ENCODE measurements at regions not wholly inside any gene's neighbourhood (a gene's known extent, or its start where the extent isn't known, plus 50 kb on each side); places are given as distances from the start of the nearest gene placed in this dataset.
"Not testable (repeated sequence)": the region's sequence is repeated elsewhere in the genome, so short reads cannot be mapped to it uniquely, and the experiment has no call there.

- DNase-seq (ENCODE audit: low read depth in 1 of 2, low spot score in 1 of 2), result no peak
Observed at GRCh38 chr1:234907208-234907939, 221.3 kb downstream of the TOMM20 start.

DNA sequence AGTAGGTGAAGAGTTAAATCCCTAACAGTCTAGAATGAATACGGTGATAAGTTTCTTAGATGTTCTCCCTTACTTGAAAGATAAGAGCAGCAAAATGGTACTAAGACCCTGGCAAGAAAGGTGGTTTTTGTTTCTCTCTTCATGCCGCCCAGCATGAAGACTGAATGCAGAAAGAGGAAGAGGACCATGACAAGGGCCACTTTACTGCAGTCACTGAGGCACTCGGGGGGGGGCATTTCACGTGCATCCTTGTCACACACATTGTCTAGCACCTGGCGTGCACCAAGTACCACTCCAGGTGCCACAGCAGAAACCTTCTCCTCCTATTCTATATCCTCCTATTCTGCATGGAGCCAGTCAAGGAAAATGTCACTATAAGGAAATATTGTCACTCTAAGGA lies 222.0 kb downstream of the TOMM20 start:
- DNase-seq (ENCODE audit: low read depth in 1 of 2, low spot score in 1 of 2), result no peak

GRCh38 chr1:234902774-234903547 lies 225.7 kb downstream of the TOMM20 start:
- DNase-seq (ENCODE audit: low read depth in 1 of 2, low spot score in 1 of 2), result no peak

DNA sequence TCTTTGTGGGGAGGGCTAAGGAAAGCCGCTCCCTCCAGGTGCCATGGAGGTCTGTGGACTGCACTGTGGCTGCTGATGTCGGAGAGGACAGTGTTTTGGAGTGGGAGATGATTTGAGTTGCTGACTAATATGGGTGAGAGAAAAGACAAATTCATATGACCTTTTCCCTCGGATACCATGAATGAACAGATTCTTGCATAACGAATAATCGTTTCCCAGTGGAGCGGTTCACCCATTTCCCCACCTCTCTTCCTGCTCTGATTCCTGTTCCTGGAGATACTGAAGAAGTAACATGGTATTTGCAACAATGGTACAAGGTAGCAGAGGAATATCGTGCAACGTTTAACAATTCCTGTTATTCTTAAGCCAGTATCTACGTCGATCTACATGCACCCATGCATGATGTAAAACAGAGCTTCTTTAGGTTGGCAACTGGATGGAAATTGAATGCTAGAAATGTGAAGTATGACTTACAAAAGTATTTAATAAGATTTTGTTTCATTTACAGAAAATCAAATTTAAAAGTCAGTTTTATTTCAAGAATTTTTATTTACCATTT lies 227.1 kb downstream of the TOMM20 start:
- DNase-seq (ENCODE audit: low read depth in 1 of 2, low spot score in 1 of 2), result no peak

DNA sequence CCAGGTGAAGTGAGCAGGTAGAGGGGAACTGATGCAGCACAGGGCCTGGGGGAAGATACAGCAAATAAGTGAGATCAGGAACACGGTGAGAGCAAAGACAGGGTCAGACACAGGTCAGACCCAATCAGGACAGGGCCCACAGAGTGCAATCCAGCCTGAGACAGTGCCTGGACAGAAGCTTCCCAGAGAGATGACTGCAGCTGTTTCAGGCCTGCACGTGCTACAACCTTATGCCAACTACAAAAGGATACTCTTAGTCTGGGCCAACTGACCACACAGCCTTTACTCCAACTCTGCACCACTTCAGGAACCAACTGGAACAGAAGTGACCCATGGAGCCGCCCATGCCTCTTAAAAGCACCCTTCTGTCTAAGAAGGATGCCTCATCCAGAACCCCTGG lies 228.0 kb downstream of the TOMM20 start:
- DNase-seq (ENCODE audit: low read depth in 1 of 2, low spot score in 1 of 2), result no peak

- no peak for DNase-seq (ENCODE audit: low read depth in 1 of 2, low spot score in 1 of 2)
Observed at GRCh38 chr1:234899730-234900072, 228.9 kb downstream of the TOMM20 start.

- no peak for DNase-seq (ENCODE audit: low read depth in 1 of 2, low spot score in 1 of 2)
Observed at GRCh38 chr1:234899041-234899729, 229.5 kb downstream of the TOMM20 start.

- DNase-seq (ENCODE audit: low read depth in 1 of 2, low spot score in 1 of 2), result no peak
Observed at GRCh38 chr1:234898455-234899033, 230.1 kb downstream of the TOMM20 start.

- no peak for DNase-seq (ENCODE audit: low read depth in 1 of 2, low spot score in 1 of 2)
Observed at GRCh38 chr1:234897754-234898454, 230.7 kb downstream of the TOMM20 start.

- no peak for DNase-seq (ENCODE audit: low read depth in 1 of 2, low spot score in 1 of 2)
Observed at GRCh38 chr1:234897390-234897749, 231.3 kb downstream of the TOMM20 start.

GRCh38 chr1:234896477-234897389 lies 231.9 kb downstream of the TOMM20 start:
- DNase-seq (ENCODE audit: low read depth in 1 of 2, low spot score in 1 of 2), result no peak

GRCh38 chr1:234893725-234894630 lies 234.7 kb downstream of the TOMM20 start:
- DNase-seq (ENCODE audit: low read depth in 1 of 2, low spot score in 1 of 2), result no peak

GRCh38 chr1:234893359-234893724 lies 235.3 kb downstream of the TOMM20 start:
- DNase-seq (ENCODE audit: low read depth in 1 of 2, low spot score in 1 of 2), result no peak

- DNase-seq (ENCODE audit: low read depth in 1 of 2, low spot score in 1 of 2), result no peak
Observed at GRCh38 chr1:234892642-234893041, 236.0 kb downstream of the TOMM20 start.

DNA sequence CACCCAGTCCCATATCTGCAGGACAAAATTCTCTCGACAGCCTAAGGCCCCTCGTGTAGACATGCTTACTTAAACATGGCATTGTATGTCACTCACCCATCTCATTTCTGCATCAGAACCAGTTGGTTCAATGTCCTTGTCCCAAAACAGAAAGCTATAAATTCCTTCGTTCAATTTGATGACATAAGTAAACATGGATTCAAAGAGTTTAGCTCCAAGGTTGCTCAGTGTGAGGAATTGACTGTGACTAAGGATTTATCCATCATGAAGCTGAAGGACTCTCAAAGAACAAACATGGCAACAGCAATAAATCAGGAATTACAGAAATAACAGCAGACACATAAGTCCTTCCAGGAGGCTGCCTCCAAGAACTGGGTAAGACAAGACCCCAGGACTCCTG lies 237.2 kb downstream of the TOMM20 start:
- no peak for DNase-seq (ENCODE audit: low read depth in 1 of 2, low spot score in 1 of 2)

GRCh38 chr1:234889643-234890042 lies 239.0 kb downstream of the TOMM20 start:
- no peak for DNase-seq (ENCODE audit: low read depth in 1 of 2, low spot score in 1 of 2)

- DNase-seq (ENCODE audit: low read depth in 1 of 2, low spot score in 1 of 2), result not testable (repeated sequence)
Observed at GRCh38 chr1:234888247-234888646, 240.4 kb downstream of the TOMM20 start.

- no peak for DNase-seq (ENCODE audit: low read depth in 1 of 2, low spot score in 1 of 2)
Observed at GRCh38 chr1:234887016-234887900, 241.4 kb downstream of the TOMM20 start.
